K562 (cell line): ENCODE measurements at regions not wholly inside any gene's neighbourhood (a gene's known extent, or its start where the extent isn't known, plus 50 kb on each side); places are given as distances from the start of the nearest gene placed in this dataset.
A peak's percentile ranks its signal among the peaks of the same experiment; 100 is the strongest.

Experiments
- ATAC-seq: fragments of 200-7000 bp; cut with Tn5 transposase; 3 replicates; pipeline ENCODE4 v1.9.1; 2020; ENCODE audit warnings: moderate library complexity
- BruUV-seq: library from RNA; stranded (reverse); fragments of 400-500 nt; replicated peaks from 2 replicates; lab custom pipeline; 2021; lab: Mats Ljungman, UMichigan
- CTCF ChIA-PET: fragments of 300-600 bp; formaldehyde crosslinking; extraction: SDS; loops from one replicate; lab custom pipeline; 2021; ENCODE audit warnings: low intra/inter-chr PET ratio; lab: Yijun Ruan, JAX
- POLR2A ChIA-PET: fragments of 300-600, 350-650 bp; sonication (Branson Sonifier 250); formaldehyde crosslinking; extraction: SDS; loops from one replicate; lab custom pipeline; 2021; ENCODE audit warnings: antibody characterized with exemption, inconsistent platforms; lab: Yijun Ruan, JAX
- DNase-seq, 4 experiments: peaks; one replicate each; pipeline versions ENCODE4 v3.0.0 to v3.0.0-alpha.2; 2011 to 2018; ENCODE audit warnings: low spot score in 3 of 4, mixed read lengths in 3 of 4; ENCODE audit errors: extremely low read depth in 1 of 4
- FAIRE-seq: peaks from 2 replicates; lab custom pipeline; 2011; peaks lifted over from hg19 to GRCh38; lab: Jason Lieb, UNC
- H2AFZ ChIP-seq: 2 replicates; pipeline ENCODE4 v1.6.0; 2011; ENCODE audit warnings: low read depth, low read length, control low read depth, inconsistent platforms
- H3K27ac ChIP-seq: fragments of 200-600 bp; 3 replicates; pipeline ENCODE4 v1.8.0; 2011; ENCODE audit warnings: low read depth, mild to moderate bottlenecking, control low read depth, inconsistent platforms, low read length, moderate library complexity, mixed read lengths; ENCODE audit errors: extremely low read depth
- H3K27me3 ChIP-seq, 2 experiments: fragments of 300-600 bp in 1 of 2; 2 replicates in 1 of 2; 3 replicates in 1 of 2; pipeline versions ENCODE4 v1.6.0 to v1.8.0; 2011; ENCODE audit warnings: inconsistent platforms in 2 of 2, low read length in 2 of 2, mild to moderate bottlenecking in 1 of 2, mixed read lengths in 1 of 2, moderate library complexity in 1 of 2; ENCODE audit not compliant: control insufficient read depth in 2 of 2, insufficient read depth in 2 of 2
- H3K36me3 ChIP-seq: fragments of 300-600 bp; 3 replicates; pipeline ENCODE4 v1.8.0; 2011; ENCODE audit warnings: mild to moderate bottlenecking, low read length, inconsistent platforms; ENCODE audit not compliant: control insufficient read depth, insufficient read depth
- H3K4me1 ChIP-seq, 2 experiments: fragments of 200-600 bp in 1 of 2; replicated peaks in 1 of 2; 2 replicates in 1 of 2; 3 replicates in 1 of 2; pipeline versions ENCODE4 v1.5.1 to v1.8.0; 2011; ENCODE audit warnings: inconsistent platforms in 2 of 2, low read length in 2 of 2, mild to moderate bottlenecking in 1 of 2, mixed read lengths in 1 of 2, moderate library complexity in 1 of 2; ENCODE audit not compliant: control insufficient read depth in 2 of 2, insufficient read depth in 2 of 2
- H3K4me2 ChIP-seq: 2 replicates; pipeline ENCODE4 v1.6.1; 2011; ENCODE audit warnings: low read length, control low read depth, inconsistent platforms, mixed read lengths; ENCODE audit not compliant: insufficient read depth
- H3K4me3 ChIP-seq: fragments of 200-600 bp; sonication (generic), shearing (Covaris generic); 2 replicates; pipeline ENCODE4 v1.5.1; 2016; ENCODE audit warnings: control low read depth, inconsistent platforms
- H3K79me2 ChIP-seq: fragments of 200-600 bp; 3 replicates; pipeline ENCODE4 v1.8.0; 2011; ENCODE audit warnings: low read length, inconsistent platforms; ENCODE audit not compliant: control insufficient read depth, insufficient read depth
- H3K9ac ChIP-seq, 2 experiments: 2 replicates each; pipeline versions ENCODE4 v1.6.0 to v1.6.1; 2011; ENCODE audit warnings: low read depth in 2 of 2, low read length in 2 of 2, control low read depth in 1 of 2, inconsistent platforms in 1 of 2, mild to moderate bottlenecking in 1 of 2, mixed read lengths in 1 of 2; ENCODE audit not compliant: insufficient read depth in 1 of 2
- H3K9me1 ChIP-seq: one replicate; pipeline ENCODE4 v1.6.0; 2011; ENCODE audit warnings: inconsistent platforms, mild to moderate bottlenecking, low read length, moderate library complexity; ENCODE audit not compliant: control insufficient read depth, insufficient read depth
- H3K9me3 ChIP-seq: replicated peaks from 2 replicates; pipeline ENCODE4 v1.5.1; 2011; ENCODE audit warnings: low read depth, low read length, inconsistent platforms; ENCODE audit not compliant: control insufficient read depth, insufficient read depth
- H4K20me1 ChIP-seq: replicated peaks from 2 replicates; pipeline ENCODE4 v1.6.1; 2011; ENCODE audit warnings: low read length, inconsistent platforms, mixed read lengths; ENCODE audit not compliant: control insufficient read depth, insufficient read depth
- CBX8 ChIP-seq: fragments of 200-600 bp; sonication (generic); IDR thresholded peaks from 2 replicates; pipeline ENCODE4 v1.6.1; 2012; ENCODE audit warnings: borderline replicate concordance, mixed run types, low read depth, mild to moderate bottlenecking, moderate library complexity, mixed read lengths, low read length, control low read depth, inconsistent platforms; ENCODE audit not compliant: poor library complexity, severe bottlenecking; ENCODE audit errors: extremely low read depth
- EZH2 ChIP-seq: IDR thresholded peaks from 2 replicates; pipeline ENCODE4 v1.6.1; 2012; ENCODE audit warnings: low read depth, mild to moderate bottlenecking, inconsistent platforms, low read length, borderline replicate concordance
- HBP1 ChIP-seq: fragments of 450-650 bp; formaldehyde crosslinking; IDR thresholded peaks from 2 replicates; pipeline ENCODE4 v1.4.0; 2022; ENCODE audit warnings: missing genetic modification characterization
- NFIC ChIP-seq: fragments of 450-650 bp; IDR thresholded peaks from 2 replicates; pipeline ENCODE4 v1.6.1; 2017; ENCODE audit warnings: mild to moderate bottlenecking, inconsistent platforms
- POLR2H ChIP-seq: IDR thresholded peaks from 2 replicates; pipeline ENCODE4 v1.6.1; 2016; ENCODE audit warnings: missing genetic modification characterization, low read depth, mild to moderate bottlenecking, control low read depth, missing compliant biosample characterization, moderate library complexity
- ZBTB8A ChIP-seq: fragments of 450-650 bp; IDR thresholded peaks from 2 replicates; pipeline ENCODE4 v1.6.1; 2018; ENCODE audit warnings: mild to moderate bottlenecking, moderate library complexity; ENCODE audit not compliant: partially characterized antibody
- ZNF76 ChIP-seq: fragments of 250-450 bp; sonication (Bioruptor Pico); IDR thresholded peaks from 2 replicates; pipeline ENCODE4 v1.4.0; 2020; ENCODE audit warnings: mild to moderate bottlenecking, moderate library complexity, borderline replicate concordance
- WGBS: fragments of 100-300 bp; shearing (Covaris generic); methylation state at CpG from one replicate; pipeline ENCODE4 v1.1.6; 2016; ENCODE audit warnings: low coverage, mixed read lengths; ENCODE audit not compliant: insufficient coverage; ENCODE audit errors: missing lambda C conversion rate; 5-methylcytosine and 5-hydroxymethylcytosine counted together
- in situ Hi-C: fragments of 300-500 bp; cut with MboI; formaldehyde crosslinking; loops from 4 replicates; pipeline ENCODE4 v1.15.0; 2018; ENCODE audit warnings: inconsistent platforms, mixed read lengths
- intact Hi-C: fragments of 100-400 bp; cut with micrococcal nuclease; formaldehyde crosslinking; loops from 2 replicates; pipeline ENCODE4 v1.14.2; 2022
- TF ChIP-seq, protein P1 (sequence below): sonication (generic); formaldehyde crosslinking; IDR thresholded peaks from 2 replicates; pipeline ENCODE4 v1.8.1; 2023; ENCODE audit warnings: mild to moderate bottlenecking, missing genetic modification reagents
- TF ChIP-seq, protein P2 (sequence below): fragments of 450-650 bp; formaldehyde crosslinking; IDR thresholded peaks from 2 replicates; pipeline ENCODE4 v1.4.0; 2022; ENCODE audit warnings: mild to moderate bottlenecking, moderate library complexity

- in situ Hi-C loops, result no loop called here
- no peak for FAIRE-seq
- peak; percentile 42; the same call in 1 of the 2 replicates for TF ChIP-seq NFIC
- TF ChIP-seq ZBTB8A, result no peak
- no peak for TF ChIP-seq POLR2H
Observed at GRCh38 chr12:74725154-74725553, 187.5 kb downstream of the ATXN7L3B start.

GRCh38 chr12:74728006-74728405 lies 190.4 kb downstream of the ATXN7L3B start:
- Histone ChIP-seq H3K9me3 (no peaks in the 10 kb centered on the region), H3K36me3 (no peaks in the 10 kb centered on the region), H3K9ac (no peak overlapping the region), H4K20me1 (no peaks in the 10 kb centered on the region), H3K79me2 (no peaks in the 10 kb centered on the region), H3K4me3 (no peak overlapping the region), H2AFZ (no peak overlapping the region), H3K9me1 (no peaks in the 10 kb centered on the region), H3K27ac (no peak overlapping the region), H3K27me3 (no peaks in the 10 kb centered on the region), H3K4me2 (no peak overlapping the region), H3K4me1 (no peaks in the 10 kb centered on the region)
- ChIA-PET CTCF (no interaction called here), POLR2A (no interaction called here)
- ATAC-seq (no peak), DNase-seq (no peak), FAIRE-seq (no peak)
- BruUV-seq, result no TSS peak
- in situ Hi-C loops, result no loop called here
- intact Hi-C loops, result no loop called here
- TF ChIP-seq, protein P1, sequence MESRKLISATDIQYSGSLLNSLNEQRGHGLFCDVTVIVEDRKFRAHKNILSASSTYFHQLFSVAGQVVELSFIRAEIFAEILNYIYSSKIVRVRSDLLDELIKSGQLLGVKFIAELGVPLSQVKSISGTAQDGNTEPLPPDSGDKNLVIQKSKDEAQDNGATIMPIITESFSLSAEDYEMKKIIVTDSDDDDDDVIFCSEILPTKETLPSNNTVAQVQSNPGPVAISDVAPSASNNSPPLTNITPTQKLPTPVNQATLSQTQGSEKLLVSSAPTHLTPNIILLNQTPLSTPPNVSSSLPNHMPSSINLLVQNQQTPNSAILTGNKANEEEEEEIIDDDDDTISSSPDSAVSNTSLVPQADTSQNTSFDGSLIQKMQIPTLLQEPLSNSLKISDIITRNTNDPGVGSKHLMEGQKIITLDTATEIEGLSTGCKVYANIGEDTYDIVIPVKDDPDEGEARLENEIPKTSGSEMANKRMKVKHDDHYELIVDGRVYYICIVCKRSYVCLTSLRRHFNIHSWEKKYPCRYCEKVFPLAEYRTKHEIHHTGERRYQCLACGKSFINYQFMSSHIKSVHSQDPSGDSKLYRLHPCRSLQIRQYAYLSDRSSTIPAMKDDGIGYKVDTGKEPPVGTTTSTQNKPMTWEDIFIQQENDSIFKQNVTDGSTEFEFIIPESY (CRISPR knock-in tag), result no peak
- TF ChIP-seq EZH2 (no peak), CBX8 (no peak), ZNF76 (no peak), HBP1 (CRISPR knock-in tag) (no peak)
- TF ChIP-seq, protein P2, sequence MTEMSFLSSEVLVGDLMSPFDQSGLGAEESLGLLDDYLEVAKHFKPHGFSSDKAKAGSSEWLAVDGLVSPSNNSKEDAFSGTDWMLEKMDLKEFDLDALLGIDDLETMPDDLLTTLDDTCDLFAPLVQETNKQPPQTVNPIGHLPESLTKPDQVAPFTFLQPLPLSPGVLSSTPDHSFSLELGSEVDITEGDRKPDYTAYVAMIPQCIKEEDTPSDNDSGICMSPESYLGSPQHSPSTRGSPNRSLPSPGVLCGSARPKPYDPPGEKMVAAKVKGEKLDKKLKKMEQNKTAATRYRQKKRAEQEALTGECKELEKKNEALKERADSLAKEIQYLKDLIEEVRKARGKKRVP, result no peak

More at GRCh38 chr12:74725154-74725553, 187.5 kb downstream of the ATXN7L3B start:
- no TSS peak for BruUV-seq
- Histone ChIP-seq H3K36me3 (no peaks in the 10 kb centered on the region), H3K9ac (no peak overlapping the region), H3K4me1 (no peaks in the 10 kb centered on the region), H3K4me3 (no peak overlapping the region), H3K9me3 (no peaks in the 10 kb centered on the region), H3K9me1 (no peaks in the 10 kb centered on the region), H3K4me2 (no peak overlapping the region), H3K27ac (no peak overlapping the region), H3K27me3 (no peaks in the 10 kb centered on the region), H2AFZ (no peak overlapping the region), H4K20me1 (no peaks in the 10 kb centered on the region), H3K79me2 (no peaks in the 10 kb centered on the region)
- DNase-seq, result no peak
- ATAC-seq, result no peak
- intact Hi-C loops, result no loop called here
- ChIA-PET CTCF (no interaction called here), POLR2A (no interaction called here)
- WGBS, result 0% methylated on average over 1 of the region's 1 CpG
